ENCODE measurements at regions not wholly inside any gene's neighbourhood (a gene's known extent, or its start where the extent isn't known, plus 50 kb on each side); places are given as distances from the start of the nearest gene placed in this dataset.

DNA sequence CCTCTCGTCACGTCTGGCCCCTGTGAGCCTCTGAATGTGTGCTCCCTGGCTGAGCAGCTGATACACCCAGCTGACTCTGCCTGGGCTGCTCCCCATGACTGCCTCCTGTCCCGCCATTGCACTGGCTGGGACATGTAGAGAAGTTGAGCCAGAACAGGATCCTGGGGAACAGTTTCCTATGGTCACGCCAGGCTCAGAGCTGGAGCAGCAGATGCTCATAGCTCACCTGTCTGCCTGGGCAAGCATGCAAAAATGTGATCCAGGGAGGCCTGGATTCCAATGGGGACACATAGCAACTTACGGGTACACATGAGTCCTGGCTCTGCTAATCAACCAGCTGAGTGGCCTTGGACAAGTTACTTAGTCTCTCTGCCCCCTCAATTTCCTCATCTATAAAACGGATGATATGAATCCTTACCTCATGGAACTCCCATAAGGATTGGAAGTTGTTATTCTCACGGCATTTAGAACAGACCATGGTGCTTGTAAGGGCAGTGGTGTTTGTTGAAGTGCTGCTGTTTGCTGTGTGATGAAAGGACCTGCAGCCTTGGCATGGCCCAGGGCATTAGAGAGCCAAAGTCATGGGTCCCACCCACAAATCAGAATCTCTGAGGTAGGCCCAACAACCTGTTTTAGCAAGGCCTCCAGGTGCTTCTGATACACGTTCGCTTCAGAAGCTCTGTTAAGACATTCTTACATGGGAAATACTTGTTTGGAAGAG is 150.3 kb upstream of the VANGL1 start:
- DNase-seq, result no peak

DNA sequence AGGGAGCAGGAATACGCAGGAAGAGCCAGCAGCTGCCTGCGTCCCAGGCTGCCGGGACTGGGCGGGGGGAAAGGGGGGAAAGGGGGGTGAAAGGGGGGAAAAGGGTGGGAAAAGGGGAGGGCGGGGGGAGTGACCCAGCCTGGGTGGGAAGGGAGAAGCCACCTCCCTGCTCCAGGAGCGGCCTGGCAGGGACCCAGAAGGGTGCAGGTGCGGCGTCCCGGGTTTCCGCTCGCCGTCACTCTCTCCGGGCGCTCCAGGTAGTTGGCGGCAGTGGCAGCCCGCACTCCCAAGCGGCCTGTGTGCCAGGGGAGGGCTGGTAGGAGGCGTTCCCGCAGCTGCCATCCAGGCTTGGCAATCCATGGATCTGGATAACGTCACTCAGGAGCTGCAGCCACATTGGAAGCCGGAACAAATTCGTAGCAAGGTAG is 141.0 kb upstream of the NGF start:
- peak in 1 of 2 experiments; percentile 79 for DNase-seq

DNA sequence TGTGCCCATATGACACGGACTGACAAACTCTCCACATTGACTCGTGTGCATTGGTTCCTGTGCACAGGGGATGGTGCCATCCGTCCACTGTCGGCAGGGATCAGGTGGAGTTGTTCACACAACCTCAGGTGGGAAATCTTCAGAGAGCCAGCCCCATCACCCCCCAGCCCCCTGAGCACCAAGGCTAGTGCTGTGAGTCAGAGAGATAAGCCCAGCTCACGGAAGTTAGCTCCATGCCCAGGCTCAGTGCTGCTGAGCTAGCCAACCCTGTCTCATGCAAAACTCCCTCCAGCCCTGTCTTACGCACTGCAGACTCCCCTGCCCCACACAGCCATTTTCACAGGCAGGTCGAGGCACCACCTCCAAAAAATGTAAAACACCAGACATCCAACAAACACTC is 139.0 kb upstream of the NGF start:
- no peak for DNase-seq

DNA sequence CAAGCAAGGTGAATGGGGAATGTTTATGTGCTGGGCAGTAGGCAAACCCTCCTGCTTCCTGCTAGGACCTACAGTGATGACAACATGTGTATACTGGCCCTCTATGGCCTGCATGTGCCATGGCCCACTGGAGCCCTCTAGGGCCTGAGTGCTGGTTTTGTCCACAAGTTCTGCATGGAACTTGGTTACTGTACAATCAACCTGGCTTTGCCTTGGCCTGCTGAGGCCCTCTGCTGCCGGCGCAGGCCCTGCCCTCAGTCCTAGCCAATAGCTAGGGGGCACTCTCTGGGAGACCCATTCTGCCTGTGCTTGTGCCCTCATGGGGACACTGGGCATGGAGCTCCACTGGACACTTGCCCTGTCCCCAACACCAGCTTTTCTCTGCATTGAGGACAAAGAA is 138.6 kb upstream of the NGF start:
- DNase-seq, result no peak

DNA sequence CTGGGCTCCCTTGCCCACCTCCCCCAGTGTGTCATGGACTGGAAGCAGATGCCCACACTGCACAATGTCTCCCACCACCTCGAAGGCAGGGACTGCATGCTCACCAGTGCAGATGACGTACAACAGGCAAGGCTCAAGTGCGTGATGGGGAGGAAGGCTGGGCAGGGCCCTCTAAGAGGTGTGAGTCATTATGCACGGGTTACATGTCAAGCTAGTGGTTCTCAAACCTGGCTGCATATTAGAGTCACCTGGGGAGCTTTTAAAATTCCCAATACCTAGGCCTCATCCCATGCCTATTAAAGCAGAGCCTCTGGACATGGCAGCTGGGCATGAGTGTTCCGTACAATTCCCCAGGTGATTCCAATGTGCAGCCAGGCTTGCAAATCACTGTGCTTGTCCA is 137.9 kb upstream of the NGF start:
- DNase-seq, result no peak

DNA sequence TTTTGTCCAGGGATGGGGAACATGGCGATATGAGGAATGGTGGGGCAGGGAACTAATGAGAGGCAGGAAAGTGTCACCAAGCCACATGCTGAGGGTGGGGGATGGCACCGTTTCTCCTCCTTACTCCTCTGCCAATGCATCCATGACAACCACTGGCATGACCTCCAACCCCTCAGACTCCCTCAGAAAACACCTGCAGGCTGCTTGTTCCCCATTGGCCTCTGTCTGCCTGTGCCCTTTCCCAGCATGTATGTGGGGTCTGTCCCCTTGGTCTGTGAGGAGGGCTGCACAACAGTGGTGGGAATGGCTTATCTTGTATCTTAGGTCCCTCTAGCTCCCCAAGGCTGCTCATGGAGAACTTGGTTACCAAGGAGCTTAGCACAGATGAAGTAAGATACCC is 137.2 kb upstream of the NGF start:
- no peak for DNase-seq

DNA sequence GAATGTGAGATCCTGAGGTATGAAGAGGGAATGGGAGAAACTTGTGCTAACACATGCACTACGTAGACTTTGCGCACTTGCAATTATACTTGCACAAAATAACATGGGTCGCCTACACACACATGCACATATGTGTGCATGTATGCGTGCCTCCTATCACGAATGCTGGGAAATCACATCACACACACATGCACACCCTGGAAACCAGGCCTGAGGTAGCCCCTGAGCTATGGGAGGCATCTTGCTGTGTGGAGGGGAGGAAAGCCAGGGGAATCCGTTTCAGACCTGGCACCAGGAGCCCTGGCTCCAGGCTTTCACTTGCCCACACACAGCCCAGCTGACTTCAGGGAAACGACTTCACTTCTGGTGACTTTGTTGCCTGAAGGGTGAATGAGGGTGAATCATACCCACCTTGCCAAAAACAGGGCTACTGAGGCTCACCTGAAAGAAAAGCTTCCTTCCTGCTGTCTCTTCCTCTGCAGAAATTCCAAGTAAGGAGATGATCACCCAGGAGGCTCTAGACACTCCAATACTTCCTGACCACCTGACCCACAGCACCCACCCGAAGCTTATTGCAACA is 136.0 kb upstream of the NGF start:
- DNase-seq, result no peak

DNA sequence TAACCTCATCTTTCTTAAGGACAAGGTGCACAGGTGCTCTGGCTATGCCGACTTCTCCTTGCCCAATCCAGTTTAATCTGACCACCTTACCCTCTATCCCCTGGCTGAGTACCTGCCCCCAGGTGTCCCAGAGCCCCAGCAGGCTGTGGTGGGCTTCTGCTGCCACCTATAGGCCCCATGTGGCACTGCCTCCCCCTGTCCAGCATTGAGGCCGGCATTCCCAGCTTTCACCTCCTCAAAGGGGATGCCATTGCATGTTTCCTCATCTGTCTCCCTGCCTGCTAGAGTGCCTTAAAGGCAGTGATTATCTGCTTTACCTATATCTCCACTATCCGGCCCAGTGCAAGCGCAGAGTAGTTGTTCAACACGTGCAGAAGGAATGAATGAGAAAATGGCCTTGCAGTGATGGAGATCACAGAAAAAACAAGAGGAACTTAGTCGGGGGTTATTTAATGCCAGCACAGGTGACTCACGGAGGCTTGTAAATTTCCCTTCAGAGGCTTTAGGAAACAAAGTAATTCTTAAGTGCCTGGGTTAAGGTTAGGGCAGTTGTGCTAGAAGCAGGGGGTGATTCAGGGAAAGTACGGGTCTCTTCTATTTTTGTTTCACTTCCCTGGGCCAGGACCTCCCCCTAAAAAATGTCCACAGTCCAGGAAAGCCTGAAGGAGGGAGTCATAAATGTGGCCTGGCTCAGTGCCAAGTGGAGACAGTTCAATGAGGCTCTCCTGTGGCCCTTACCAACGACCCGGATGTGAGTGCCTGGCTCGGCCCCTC is 131.8 kb upstream of the NGF start:
- peak; percentile 53 to 73 for DNase-seq

DNA sequence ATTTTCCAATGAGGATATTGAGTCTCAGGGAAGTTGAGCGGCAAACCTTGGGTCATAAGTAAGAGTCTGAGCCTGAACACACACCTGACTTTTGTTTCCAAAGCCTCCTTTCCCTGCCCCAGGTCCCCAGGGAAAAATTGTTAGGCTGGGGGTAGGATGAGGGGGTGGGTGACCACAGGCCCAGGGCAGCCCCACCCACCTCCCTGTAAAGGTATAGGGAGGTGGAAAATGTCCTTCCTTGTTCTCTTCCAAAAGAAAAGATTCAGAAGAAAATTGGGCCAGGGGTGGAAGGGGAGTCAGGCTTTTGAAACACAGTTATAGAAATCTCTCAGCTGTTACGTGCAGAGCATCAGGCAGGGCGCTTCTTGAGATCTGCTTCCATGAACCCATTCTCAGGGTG is 129.7 kb upstream of the NGF start:
- no peak for DNase-seq

DNA sequence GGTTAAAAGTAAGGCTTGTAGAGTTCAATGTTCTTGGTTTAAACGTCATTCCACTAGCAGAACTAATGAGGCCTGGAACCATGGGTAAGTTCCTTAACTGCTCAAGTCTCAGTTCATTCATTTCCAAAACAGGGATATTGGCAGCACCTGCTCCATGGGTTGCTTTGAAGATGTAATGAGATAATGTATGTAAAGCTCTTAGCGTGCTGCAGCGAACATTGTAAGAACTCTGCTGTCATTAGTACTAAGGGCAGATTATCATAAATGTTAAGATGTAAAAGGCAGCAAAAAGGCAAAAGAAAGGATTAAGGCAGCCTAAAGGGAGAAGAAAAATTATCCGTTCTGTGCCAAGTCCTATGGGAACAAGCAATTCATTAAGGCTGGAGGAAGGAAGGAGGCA is 129.1 kb upstream of the NGF start:
- no peak for DNase-seq

DNA sequence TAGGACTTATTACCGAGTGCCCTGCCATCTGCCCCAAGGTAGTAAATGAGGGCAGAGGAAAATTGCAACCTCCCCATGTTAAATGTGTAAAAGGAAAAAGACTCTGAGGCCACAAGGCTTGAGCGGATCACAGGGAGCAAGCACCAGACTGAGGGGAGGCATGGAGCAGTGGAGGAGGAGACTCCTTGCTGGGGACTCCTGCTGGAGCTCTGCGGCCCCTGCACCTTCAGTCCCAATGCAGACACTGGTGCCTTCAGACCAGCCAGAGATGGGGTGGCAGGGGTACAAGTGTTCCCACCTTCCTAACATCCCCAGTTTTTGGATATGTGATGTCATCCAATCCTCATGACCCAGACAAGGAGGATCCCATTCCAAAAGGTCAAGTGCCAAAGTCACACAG is 128.4 kb upstream of the NGF start:
- DNase-seq, result peak in 1 of 2 experiments; percentile 8

DNA sequence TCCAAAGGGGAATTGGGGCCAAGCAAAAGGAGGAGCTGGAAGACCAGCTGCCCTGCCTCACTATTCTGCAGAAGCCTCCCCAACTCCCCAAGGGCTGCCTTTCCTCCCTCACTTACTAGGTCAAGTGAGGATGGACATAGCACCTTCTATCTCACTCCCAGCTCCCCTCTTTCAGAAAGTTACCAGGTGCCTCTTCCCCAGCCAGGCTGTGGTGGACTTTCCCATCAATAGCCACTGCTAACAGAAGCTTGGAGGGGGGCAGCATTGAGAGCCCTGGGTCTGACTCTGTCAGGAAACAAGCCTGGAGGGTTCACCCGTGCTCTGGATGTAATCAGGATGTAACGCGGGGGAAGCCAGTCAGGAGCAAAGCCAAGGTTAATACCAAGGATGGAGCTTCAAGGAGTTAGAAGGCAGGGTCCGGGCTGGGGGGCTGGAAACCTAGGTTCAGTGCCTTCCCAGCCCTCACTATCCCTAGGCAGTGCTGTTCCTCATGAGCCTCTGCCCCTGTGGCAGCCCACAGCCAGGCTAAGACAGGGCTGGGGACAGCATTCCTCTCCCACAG is 127.8 kb upstream of the NGF start:
- no peak for DNase-seq

DNA sequence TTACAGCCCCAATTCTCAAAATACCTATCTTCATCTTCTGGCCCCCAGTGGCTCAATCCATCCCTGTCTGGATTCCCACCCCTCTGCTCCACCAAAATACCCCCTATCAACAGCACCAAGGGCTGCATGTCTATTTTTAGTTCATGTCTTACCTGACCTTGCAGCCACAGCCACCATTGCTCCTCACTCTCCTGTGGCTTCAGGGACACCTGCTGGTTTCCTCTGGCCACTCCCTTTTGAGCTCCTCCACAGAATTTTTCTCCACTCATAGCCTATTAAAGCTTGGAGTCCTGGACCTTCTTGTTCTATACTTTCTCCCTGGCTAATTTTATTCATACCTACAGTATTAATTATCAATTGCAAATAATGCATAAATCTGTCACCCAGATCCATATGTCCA is 125.3 kb upstream of the NGF start:
- DNase-seq, result peak in 1 of 2 experiments; percentile 66

DNA sequence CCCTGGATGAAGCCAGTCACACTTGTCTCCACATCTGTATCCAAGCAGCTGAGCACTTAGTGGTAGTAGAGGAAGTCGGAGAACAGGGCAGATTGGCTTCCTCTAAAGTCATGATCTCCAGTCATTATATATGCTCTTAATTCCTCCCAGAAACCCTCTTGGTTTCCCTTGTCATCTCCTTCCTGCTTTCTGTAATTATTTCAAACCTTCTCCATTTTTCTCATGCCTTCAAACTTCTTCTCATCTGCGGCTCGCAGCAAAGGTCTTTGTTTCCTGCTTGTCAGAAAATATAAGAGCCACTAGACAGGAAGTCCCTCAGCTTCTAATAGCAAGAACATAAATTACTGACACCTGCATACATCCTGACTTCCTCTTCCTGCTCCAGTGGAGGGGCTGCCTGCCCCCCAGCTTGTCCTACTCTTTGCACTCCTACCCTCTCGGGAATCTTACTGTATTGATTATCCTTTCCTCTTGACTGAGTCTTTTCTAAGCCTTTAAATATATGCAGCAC is 124.6 kb upstream of the NGF start:
- DNase-seq, result no peak

DNA sequence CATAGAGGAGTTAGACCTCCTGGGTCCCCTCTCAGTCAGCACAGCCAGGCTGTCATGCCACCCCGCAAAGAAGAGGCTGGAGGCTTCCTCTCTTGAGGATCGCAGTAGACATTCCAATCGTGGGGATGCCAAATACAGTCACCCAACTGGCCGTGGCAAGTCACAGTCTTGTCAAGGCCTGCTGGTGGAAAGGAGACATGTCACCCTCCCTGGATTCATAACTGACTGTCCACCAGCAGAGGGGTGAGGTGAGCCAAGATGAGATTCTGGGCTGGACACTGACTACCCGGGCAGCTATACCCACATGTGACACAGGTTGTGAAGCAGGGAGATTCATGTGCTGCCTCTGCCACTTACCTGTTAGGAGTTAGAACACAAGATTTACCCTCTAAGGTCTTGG is 123.5 kb upstream of the NGF start:
- no peak for DNase-seq

DNA sequence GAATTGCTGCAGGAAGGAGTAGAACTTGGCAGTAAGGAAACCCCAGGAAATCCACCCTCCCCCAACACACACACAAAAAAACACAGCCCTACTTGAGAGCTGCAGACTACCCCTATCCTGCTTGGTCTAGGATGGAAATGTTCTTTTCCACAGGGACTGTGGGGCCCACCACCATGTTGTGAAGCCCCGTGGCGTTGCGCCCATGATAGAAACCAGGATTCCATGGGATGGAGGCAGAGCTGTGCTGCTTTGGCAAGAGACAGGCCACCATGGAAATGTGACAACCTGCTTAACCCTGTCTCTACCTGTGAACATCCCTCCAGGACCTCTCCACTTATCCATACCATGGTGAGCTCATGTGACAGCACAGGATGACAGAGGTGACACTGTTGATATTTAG is 121.1 kb upstream of the NGF start:
- DNase-seq, result no peak

DNA sequence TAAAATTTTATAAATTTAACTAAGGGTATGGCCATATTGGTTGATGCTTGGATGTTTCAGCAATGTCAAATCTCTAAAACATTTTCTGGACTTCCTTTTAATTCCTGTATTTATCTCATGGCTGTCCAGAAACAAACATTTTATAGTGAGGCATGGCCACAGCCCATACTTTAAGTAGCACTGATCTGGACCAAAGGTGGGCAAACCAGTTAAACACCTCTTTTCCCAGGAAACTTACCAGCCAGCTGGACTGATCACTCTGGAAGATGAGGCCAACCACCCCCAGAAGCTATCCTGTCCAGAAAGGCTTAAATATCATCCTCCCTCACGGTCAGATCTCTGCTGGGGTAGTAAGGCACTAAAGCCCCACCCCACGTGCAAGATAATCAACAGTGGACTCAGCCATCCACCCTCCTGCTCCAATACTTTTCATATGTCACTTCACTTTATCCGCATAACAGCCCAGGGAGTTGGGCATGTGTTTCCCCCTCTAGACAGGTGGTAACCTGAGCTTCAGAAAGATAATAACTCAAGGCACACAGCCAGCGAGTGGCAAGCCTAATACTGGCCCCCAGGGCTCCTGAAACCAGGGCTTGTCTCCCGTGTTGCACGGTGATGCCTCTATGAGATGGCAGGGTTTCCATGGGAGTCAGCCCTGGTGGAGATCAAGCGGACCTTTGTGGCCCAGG is 120.5 kb upstream of the NGF start:
- peak in 1 of 2 experiments; percentile 23 for DNase-seq

DNA sequence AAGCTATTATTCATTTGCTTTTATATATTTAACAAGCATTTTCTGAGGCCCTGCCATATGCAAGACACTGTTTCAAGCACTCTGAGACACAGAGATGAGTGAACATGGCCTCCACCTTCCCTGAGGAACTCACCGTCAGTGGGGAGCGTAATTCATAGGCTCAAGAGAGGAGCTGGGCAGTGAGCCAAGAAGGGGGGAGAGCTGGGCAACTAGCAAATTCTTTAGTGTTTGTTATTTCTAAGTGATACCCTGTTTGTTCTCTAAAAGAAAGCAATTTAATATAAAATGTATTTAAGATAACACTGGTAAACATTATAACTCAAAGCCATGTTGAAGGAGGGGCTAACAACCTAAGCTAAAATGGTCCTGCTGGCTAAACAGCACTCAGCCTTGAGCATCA is 119.2 kb upstream of the NGF start:
- no peak for DNase-seq

DNA sequence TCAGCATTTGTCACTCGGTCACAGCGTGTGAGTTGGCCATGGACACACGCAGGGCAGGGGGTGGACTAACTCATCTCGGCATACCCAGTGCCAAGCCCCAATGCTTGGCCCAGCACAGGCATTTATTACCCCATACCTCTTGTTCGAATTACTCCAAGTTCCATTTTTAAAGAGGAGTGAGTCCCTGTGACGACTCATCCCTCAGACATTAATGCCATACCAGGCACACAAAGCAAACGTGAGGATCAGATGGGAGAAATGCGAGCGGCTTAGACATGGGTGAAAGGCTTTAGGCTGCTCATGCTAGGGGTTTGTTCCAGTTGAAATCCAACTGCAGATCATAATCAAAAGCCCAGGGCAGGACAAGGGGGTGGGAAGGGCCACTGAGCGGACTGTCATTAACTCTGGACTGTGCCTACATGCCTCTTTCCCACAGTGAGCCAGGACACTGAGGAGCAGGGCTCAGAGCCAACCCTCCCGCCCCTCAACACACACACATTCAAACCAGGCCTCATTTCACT is 118.5 kb upstream of the NGF start:
- no peak for DNase-seq

DNA sequence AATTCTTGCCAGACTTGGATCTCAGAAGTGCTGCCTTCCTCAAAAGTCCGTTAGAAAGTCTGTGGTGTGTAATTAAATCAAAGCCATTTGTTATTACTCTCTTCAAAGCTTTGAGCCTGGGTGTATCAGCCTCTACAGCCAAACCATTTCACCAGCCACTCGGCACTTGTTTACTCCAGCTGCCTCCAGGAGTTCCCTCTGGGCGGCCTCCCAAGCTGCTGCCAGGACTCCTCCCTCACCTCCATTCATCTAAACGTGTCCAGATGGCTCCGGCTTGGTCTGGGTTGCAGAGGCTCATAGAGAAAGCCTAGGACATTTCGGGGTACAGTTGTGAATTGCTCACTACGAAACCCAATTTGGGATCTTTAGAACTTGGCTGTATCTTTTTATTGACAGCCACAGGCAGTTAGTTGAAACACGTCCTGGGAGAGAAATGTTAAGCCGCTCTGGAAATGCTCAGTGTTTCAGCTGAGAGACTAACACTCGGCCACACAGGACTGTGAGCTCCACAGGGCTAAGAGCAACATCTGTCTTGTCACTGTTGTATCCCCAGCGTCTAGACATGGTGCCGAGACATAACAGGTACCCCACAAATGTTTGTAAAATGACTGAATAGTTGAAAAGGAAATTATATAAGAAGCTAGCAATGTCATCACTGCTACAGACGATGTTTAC is 116.9 kb upstream of the NGF start:
- DNase-seq, result no peak

DNA sequence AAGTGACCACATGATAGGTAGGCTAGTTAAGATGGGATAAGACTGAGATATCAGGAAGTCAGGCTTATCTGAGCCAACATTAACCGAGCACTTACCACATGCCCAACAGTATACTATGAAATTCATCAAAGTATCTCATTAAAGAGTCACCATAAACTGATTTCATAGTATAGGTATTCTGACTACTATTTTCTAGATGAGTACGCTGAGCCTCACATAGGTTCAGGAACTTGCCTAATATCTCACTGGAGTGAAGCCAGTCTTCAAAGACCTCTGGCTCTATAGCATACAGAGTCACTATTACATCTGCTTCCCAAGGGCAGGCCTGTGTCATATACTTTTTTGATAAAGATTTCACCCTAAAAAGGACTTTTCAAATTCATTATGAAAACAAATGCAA is 115.6 kb upstream of the NGF start:
- no peak for DNase-seq

Measured in NCI-H526 (cell line).